Testis (tissue), 2 donors: ENCODE measurements at regions not wholly inside any gene's neighbourhood (a gene's known extent, or its start where the extent isn't known, plus 50 kb on each side); places are given as distances from the start of the nearest gene placed in this dataset.

Source experiments
- DNase-seq: peaks from one replicate; pipeline ENCODE4 v3.0.0-alpha.2; 2019
- H3K27ac ChIP-seq, 2 donors: fragments of 200-600 bp; sonication (generic); one replicate each; pipeline ENCODE4 v1.5.1; 2019
- H3K27me3 ChIP-seq: fragments of 200-600 bp; sonication (generic); one replicate; pipeline ENCODE4 v1.5.1; 2019
- H3K36me3 ChIP-seq: fragments of 200-600 bp; sonication (generic); one replicate; pipeline ENCODE4 v1.5.1; 2017; ENCODE audit warnings: low read depth; ENCODE audit errors: missing control alignments
- H3K4me1 ChIP-seq: fragments of 200-600 bp; sonication (generic); one replicate; pipeline ENCODE4 v1.5.1; 2019
- H3K4me3 ChIP-seq, 2 donors: fragments of 200-600 bp; sonication (generic); one replicate each; pipeline ENCODE4 v1.5.1; 2017 to 2019
- H3K9me3 ChIP-seq: fragments of 200-600 bp; sonication (generic); one replicate; pipeline ENCODE4 v1.5.1; 2017
- POLR2A ChIP-seq: fragments of 450-650 bp; IDR thresholded peaks from one replicate; pipeline ENCODE4 v1.6.1; 2017; ENCODE audit warnings: antibody characterized with exemption, mild to moderate bottlenecking, moderate library complexity
- WGBS, 2 donors: methylation state at CpG; one replicate each; pipeline ENCODE4 v1.1.5; 2018; 5-methylcytosine and 5-hydroxymethylcytosine counted together
- intact Hi-C: fragments of 100-400 bp; cut with DNase I; formaldehyde crosslinking; loops from one replicate; pipeline ENCODE4 v1.15.1; 2023; ENCODE audit warnings: low total_unique reads
- TF ChIP-seq, protein P1 (sequence below), 3 experiments: fragments of 450-650 bp in 2 of 3; fragments of 200-600 bp in 1 of 3; sonication (generic) in 1 of 3; IDR thresholded peaks; one replicate each; pipeline ENCODE4 v1.5.1; 2016 to 2019; ENCODE audit warnings: antibody characterized with exemption in 3 of 3, mild to moderate bottlenecking in 2 of 3, moderate library complexity in 1 of 3

- Histone ChIP-seq H3K27me3 (no peaks in the 10 kb centered on the region), H3K4me1 (no peaks in the 10 kb centered on the region), H3K27ac (no peak overlapping the region), H3K36me3 (no peaks in the 10 kb centered on the region), H3K4me3 (no peak overlapping the region), H3K9me3 (no peaks in the 10 kb centered on the region)
- 91 to 95% methylated on average over 8 of the region's 8 CpGs for WGBS, 2 donors
- intact Hi-C loops = no loop called here
- TF ChIP-seq, protein P1, sequence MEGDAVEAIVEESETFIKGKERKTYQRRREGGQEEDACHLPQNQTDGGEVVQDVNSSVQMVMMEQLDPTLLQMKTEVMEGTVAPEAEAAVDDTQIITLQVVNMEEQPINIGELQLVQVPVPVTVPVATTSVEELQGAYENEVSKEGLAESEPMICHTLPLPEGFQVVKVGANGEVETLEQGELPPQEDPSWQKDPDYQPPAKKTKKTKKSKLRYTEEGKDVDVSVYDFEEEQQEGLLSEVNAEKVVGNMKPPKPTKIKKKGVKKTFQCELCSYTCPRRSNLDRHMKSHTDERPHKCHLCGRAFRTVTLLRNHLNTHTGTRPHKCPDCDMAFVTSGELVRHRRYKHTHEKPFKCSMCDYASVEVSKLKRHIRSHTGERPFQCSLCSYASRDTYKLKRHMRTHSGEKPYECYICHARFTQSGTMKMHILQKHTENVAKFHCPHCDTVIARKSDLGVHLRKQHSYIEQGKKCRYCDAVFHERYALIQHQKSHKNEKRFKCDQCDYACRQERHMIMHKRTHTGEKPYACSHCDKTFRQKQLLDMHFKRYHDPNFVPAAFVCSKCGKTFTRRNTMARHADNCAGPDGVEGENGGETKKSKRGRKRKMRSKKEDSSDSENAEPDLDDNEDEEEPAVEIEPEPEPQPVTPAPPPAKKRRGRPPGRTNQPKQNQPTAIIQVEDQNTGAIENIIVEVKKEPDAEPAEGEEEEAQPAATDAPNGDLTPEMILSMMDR (IDR thresholded peaks at IDR 0.05) = no peak
- TF ChIP-seq POLR2A = no peak
- DNase-seq = no peak
Observed at GRCh38 chr13:106941779-106942178, 373.8 kb upstream of the ARGLU1 start.

- Histone ChIP-seq H3K36me3 (no peaks in the 10 kb centered on the region), H3K27me3 (no peaks in the 10 kb centered on the region), H3K4me3 (no peak overlapping the region), H3K9me3 (no peaks in the 10 kb centered on the region), H3K27ac (no peak overlapping the region), H3K4me1 (no peaks in the 10 kb centered on the region)
- intact Hi-C loops = no loop called here
- TF ChIP-seq, protein P1 (IDR thresholded peaks at IDR 0.05) = no peak
- TF ChIP-seq POLR2A = no peak
- WGBS, 2 donors = 84 to 100% methylated on average over 1 of the region's 1 CpG
- no peak for DNase-seq
Observed at GRCh38 chr13:106927421-106927820, 359.5 kb upstream of the ARGLU1 start.

DNA sequence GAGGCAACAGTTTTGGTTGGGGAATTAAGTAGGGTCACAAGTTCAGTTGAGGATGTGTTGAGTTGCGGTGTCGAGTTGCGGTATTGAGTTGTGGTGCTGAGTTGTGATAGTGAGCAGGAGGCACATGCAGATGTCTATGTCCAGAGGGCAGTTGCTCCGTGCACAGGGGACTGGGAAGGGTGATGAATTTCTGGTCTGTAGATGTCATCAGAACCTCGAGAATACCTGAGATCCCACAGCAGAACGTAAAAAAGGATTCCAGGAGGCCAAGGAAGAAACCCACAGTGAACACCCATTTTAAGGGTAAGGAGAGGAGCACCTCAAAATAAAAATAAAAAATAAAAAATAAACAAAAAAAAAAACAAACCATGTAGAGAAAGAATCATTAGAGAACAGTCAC lies 354.4 kb upstream of the ARGLU1 start:
- DNase-seq = no peak
- no peaks in the 10 kb centered on the region for H3K4me1 ChIP-seq
- no peaks in the 10 kb centered on the region for H3K27me3 ChIP-seq
- no peak overlapping the region for H3K4me3 ChIP-seq
- intact Hi-C loops = no loop called here
- 84 to 87% methylated on average over 6 of the region's 6 CpGs for WGBS, 2 donors
- no peaks in the 10 kb centered on the region for H3K9me3 ChIP-seq
- no peak for TF ChIP-seq POLR2A
- TF ChIP-seq, protein P1 (IDR thresholded peaks at IDR 0.05) = no peak
- no peaks in the 10 kb centered on the region for H3K36me3 ChIP-seq
- H3K27ac ChIP-seq = no peak overlapping the region

- TF ChIP-seq POLR2A = no peak
- TF ChIP-seq, protein P1 (IDR thresholded peaks at IDR 0.05) = no peak
- WGBS, 2 donors = 31 to 36% methylated on average over 13 of the region's 13 CpGs
- Histone ChIP-seq H3K9me3 (no peaks in the 10 kb centered on the region), H3K4me3 (no peak overlapping the region), H3K36me3 (no peaks in the 10 kb centered on the region), H3K4me1 (no peaks in the 10 kb centered on the region), H3K27ac (no peak overlapping the region), H3K27me3 (no peaks in the 10 kb centered on the region)
- intact Hi-C loops = no loop called here
- no peak for DNase-seq
Observed at GRCh38 chr13:106919638-106920037, 351.7 kb upstream of the ARGLU1 start.

GRCh38 chr13:106919133-106919532 lies 351.2 kb upstream of the ARGLU1 start:
- no peaks in the 10 kb centered on the region for H3K4me1 ChIP-seq
- TF ChIP-seq POLR2A = no peak
- TF ChIP-seq, protein P1 (IDR thresholded peaks at IDR 0.05) = no peak
- intact Hi-C loops = no loop called here
- no peak for DNase-seq
- H3K9me3 ChIP-seq = no peaks in the 10 kb centered on the region
- H3K36me3 ChIP-seq = no peaks in the 10 kb centered on the region
- H3K27me3 ChIP-seq = no peaks in the 10 kb centered on the region
- WGBS, 2 donors = 42 to 44% methylated on average over 7 of the region's 7 CpGs
- no peak overlapping the region for H3K4me3 ChIP-seq
- peak overlapping the region in 1 of 2 donors; percentile 4 for H3K27ac ChIP-seq
